GM18502 (cell line): ENCODE measurements at regions not wholly inside any gene's neighbourhood (a gene's known extent, or its start where the extent isn't known, plus 50 kb on each side); places are given as distances from the start of the nearest gene placed in this dataset.
"Not testable (repeated sequence)": the region's sequence is repeated elsewhere in the genome, so short reads cannot be mapped to it uniquely, and the experiment has no call there.

Experiments
- ATAC-seq: cut with Tn5 transposase; IDR thresholded peaks from one replicate; pipeline ENCODE4 v1.9.1; 2021; ENCODE audit warnings: mild to moderate bottlenecking; ENCODE audit not compliant: unreplicated experiment, poor library complexity

DNA sequence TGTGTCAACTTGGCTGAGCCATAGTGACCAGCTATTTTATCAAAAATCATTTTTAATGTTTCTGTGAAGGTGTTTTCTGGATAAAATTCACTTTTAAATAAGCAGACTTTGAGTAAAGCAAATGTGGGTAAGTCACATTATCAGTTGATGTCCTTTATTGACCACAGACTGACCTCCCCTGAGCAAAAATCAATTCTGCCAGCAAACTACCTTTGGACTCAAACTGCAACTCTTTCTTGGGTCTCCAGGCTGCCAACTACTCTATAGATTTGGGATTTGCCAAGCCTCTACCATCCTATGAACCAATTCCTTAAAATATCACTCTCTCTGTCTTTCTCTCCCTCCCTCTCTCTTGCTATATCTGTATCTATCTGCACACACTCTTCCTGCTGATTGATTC, 1571.7 kb upstream of the NUDT12 start:
- ATAC-seq, result no peak

GRCh38 chr5:105133087-105133486, 1570.5 kb upstream of the NUDT12 start:
- no peak for ATAC-seq

DNA sequence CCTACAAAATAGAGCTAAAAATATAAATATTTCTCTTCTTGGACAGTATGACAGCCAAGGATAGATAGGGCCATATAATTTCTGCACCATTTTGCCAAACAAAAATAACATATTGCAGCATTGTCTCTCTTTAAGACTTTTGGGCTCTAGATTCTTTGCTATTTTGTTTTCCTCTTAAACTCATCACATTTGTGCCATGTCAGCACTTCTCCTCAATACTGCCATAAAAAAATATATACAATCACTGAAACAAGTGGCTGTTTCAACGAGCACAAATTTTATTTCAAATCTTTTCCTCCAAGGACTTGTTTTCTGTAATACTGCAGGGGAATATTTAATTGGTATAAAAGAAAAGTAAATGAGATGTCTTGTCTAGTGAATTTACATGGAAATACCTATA, 1570.0 kb upstream of the NUDT12 start:
- no peak for ATAC-seq

DNA sequence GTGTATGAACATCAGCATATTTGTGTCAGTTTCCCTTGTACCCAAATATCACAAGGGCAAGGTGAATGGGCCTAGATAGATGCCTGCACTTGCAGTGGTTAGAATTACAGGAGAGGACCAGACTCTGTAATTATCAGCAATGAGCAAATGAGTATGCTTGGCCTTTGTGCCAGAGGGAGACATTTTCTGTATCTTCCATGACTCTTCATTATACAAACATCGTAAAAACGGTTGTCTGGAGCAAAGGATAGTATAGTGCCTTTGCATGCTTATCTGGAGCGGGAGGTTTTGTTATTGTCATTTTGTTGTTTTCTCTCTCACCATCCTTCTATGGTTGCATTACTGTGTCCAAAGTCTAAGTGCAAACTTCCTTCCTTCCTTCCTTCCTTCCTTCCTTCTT, 1568.5 kb upstream of the NUDT12 start:
- no peak for ATAC-seq

GRCh38 chr5:105101577-105101976, 1539.0 kb upstream of the NUDT12 start:
- no peak for ATAC-seq

GRCh38 chr5:105088961-105089360, 1526.4 kb upstream of the NUDT12 start:
- ATAC-seq, result no peak

GRCh38 chr5:105088102-105088501, 1525.5 kb upstream of the NUDT12 start:
- ATAC-seq, result no peak

- ATAC-seq, result no peak
Observed at GRCh38 chr5:105057893-105058292, 1495.3 kb upstream of the NUDT12 start.

DNA sequence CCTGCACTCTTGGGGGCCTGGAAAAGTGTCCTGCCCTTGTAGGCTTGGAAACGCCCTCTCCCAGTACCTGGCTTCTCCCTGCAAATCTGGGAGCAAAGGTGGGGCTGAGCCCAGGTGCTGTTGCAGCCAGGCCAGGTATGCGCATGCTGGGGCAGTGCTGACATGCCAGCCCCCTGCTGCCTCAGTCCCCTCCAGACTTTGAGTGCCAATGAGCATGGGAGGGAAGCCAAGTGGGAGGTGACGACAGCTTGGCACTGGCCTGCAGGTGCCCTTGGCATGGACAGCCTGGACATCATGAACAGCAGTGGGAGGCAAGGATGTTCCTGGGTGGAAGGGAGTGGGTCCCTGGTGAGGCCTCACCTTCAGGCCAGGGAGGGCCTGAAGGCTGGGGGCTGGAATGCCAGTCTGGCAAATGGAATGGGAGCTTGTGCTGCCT, 1494.4 kb upstream of the NUDT12 start:
- no peak for ATAC-seq

- ATAC-seq, result no peak
Observed at GRCh38 chr5:105054406-105054805, 1491.8 kb upstream of the NUDT12 start.

DNA sequence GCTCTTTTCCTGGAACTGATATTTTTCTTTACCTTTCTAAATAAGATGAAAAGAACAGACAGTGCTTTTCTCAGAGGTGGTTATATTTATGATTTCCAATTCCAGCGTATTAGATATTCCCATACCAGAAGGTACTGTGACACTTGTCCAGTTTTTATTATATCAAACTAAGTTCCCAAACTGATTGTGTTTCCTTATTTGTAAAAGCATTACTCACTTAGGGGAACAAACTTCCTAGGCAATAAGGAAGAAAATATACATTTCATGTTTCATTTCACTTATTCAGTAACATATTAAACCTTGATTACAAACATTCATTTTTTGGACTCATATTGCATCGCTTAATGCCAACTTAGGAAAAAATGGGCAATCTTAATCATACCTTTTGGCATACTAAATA, 1480.0 kb upstream of the NUDT12 start:
- ATAC-seq, result no peak

GRCh38 chr5:105036814-105037213, 1474.2 kb upstream of the NUDT12 start:
- ATAC-seq, result not testable (repeated sequence)

GRCh38 chr5:105034401-105034763, 1471.8 kb upstream of the NUDT12 start:
- ATAC-seq, result no peak

- no peak for ATAC-seq
Observed at GRCh38 chr5:105033637-105034400, 1471.2 kb upstream of the NUDT12 start.

- no peak for ATAC-seq
Observed at GRCh38 chr5:105032917-105033316, 1470.3 kb upstream of the NUDT12 start.

DNA sequence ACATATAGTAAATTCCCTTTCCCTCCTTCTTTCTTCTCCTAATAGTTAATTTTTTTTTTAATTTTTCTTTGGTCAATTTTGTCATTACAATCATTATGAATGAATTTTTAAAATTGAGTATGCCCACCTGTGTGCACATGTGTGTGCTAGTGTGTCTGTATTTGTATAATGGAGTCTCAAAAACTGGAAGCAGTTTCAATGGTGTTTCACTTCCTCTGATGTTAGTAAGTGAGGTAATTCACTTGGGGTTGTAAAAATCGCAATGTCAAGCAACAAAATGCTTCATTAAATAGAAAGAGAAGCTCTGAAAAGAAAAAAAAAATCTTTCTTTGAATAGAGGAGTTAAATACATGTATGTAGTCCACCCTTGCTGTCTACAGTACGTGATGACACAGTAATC, 1467.6 kb upstream of the NUDT12 start:
- no peak for ATAC-seq

GRCh38 chr5:105015098-105015497, 1452.5 kb upstream of the NUDT12 start:
- ATAC-seq, result no peak

DNA sequence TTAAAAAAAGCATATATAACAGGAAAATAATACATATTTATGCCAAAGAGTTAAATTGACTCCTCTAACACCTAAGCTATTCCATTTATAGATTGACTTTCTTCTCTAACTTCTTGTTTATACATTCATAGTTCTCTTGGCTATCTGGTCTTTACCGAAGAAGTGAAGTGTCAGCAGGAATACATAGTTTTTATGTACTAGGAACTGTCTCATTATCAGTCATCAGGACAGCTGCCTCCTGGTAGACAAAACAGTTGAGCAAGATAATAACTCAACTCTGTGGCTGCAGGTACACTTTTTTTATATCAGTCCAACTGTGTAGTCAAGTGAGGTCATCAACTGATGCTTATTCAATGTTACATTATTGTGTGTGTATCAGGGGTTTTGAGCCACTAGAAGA, 1436.0 kb upstream of the NUDT12 start:
- no peak for ATAC-seq

GRCh38 chr5:104998169-104998568, 1435.6 kb upstream of the NUDT12 start:
- no peak for ATAC-seq

DNA sequence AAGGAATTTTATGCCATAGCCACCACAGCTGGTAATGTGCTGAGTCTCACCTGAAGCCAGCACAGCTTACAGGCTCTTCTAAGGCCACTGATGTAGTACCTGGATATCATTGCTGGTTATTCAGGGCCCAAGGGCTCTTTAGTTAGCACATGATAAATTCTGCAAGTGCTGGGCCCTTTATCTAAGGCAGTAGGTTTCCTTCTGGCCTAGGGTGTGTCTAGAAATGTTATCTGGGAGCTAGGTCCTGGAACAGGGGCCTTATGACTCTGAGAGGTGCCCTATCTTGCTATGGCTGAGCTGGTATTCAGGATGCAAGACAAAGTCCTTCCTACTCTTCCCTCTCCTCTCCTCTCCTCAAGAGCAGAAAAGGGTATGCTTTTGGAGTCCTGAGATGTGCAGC, 1424.5 kb upstream of the NUDT12 start:
- no peak for ATAC-seq

DNA sequence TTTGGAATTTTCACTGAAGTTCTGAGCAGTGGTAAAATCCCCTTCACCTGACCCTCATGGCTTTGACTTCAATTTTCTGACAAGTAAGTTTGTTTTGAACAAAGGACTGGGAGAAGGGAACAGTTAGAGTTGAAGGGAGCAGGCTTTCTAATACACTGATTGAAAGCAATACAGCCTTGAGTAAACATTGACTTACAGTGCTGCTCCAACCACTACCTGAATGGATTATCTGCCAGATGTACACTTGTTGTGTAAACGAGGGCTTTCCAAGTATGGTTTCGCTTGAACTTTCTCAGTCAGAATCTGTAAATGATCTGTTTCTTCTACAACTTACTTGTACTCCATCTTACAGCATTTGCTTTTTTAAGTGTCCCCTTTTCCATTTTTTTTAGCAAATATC, 1414.9 kb upstream of the NUDT12 start:
- ATAC-seq, result no peak

- no peak for ATAC-seq
Observed at GRCh38 chr5:104967806-104968410, 1405.3 kb upstream of the NUDT12 start.
